ENCODE measurements at regions not wholly inside any gene's neighbourhood (a gene's known extent, or its start where the extent isn't known, plus 50 kb on each side); places are given as distances from the start of the nearest gene placed in this dataset.

- DNase-seq: no peak
These were observed 134.6 kb downstream of the INSIG2 start for GRCh38 chr2:118222672-118223421.

GRCh38 chr2:118222273-118222594, 134.0 kb downstream of the INSIG2 start:
- DNase-seq: no peak

- DNase-seq: peak; percentile 16
These were observed 133.4 kb downstream of the INSIG2 start for GRCh38 chr2:118221536-118222272.

GRCh38 chr2:118219611-118220010, 131.3 kb downstream of the INSIG2 start:
- no peak for DNase-seq

GRCh38 chr2:118216224-118216623, 128.0 kb downstream of the INSIG2 start:
- DNase-seq: no peak

- DNase-seq: no peak
These were observed 121.5 kb downstream of the INSIG2 start for GRCh38 chr2:118209727-118210126.

GRCh38 chr2:118207889-118208288, 119.6 kb downstream of the INSIG2 start:
- no peak for DNase-seq

GRCh38 chr2:118202707-118203303, 114.5 kb downstream of the INSIG2 start:
- DNase-seq: no peak

- no peak for DNase-seq
These were observed 110.0 kb downstream of the INSIG2 start for GRCh38 chr2:118198268-118198667.

- DNase-seq: no peak
These were observed 108.9 kb downstream of the INSIG2 start for GRCh38 chr2:118197011-118197675.

- DNase-seq: peak; percentile 90
These were observed 102.2 kb downstream of the INSIG2 start for GRCh38 chr2:118190474-118190873.

GRCh38 chr2:118186858-118187254, 98.6 kb downstream of the INSIG2 start:
- DNase-seq: no peak

GRCh38 chr2:118186110-118186857, 98.0 kb downstream of the INSIG2 start:
- DNase-seq: peak; percentile 62

- peak; percentile 37 for DNase-seq
These were observed 97.2 kb downstream of the INSIG2 start for GRCh38 chr2:118185210-118186109.

- no peak for DNase-seq
These were observed 95.1 kb downstream of the INSIG2 start for GRCh38 chr2:118183381-118183780.

- no peak for DNase-seq
These were observed 91.2 kb downstream of the INSIG2 start for GRCh38 chr2:118179445-118179844.

- DNase-seq: no peak
These were observed 89.6 kb downstream of the INSIG2 start for GRCh38 chr2:118177884-118178283.

GRCh38 chr2:118177318-118177717, 89.0 kb downstream of the INSIG2 start:
- no peak for DNase-seq

- DNase-seq: no peak
These were observed 88.3 kb downstream of the INSIG2 start for GRCh38 chr2:118176601-118177000.

GRCh38 chr2:118171546-118171945, 83.3 kb downstream of the INSIG2 start:
- no peak for DNase-seq

GRCh38 chr2:118169359-118170005, 81.2 kb downstream of the INSIG2 start:
- no peak for DNase-seq

Measured in SHP77 treated with DMSO at 0.1 percent for 48 hours (cell line).